GM23338 (cell line): ENCODE measurements at regions not wholly inside any gene's neighbourhood (a gene's known extent, or its start where the extent isn't known, plus 50 kb on each side); places are given as distances from the start of the nearest gene placed in this dataset.

ENCODE experiments used
- CREB1 ChIP-seq: fragments of 250-450 bp; sonication (Bioruptor Pico); IDR thresholded peaks from 2 replicates; pipeline ENCODE4 v1.5.0; 2020; ENCODE audit warnings: low read depth, mild to moderate bottlenecking, moderate library complexity
- EZH2 ChIP-seq: fragments of 200-600 bp; sonication (generic); IDR thresholded peaks from one replicate; pipeline ENCODE4 v1.8.0; 2017; ENCODE audit warnings: antibody characterized with exemption, mild to moderate bottlenecking, low read depth; ENCODE audit not compliant: unreplicated experiment
- EZH2phosphoT487 ChIP-seq: fragments of 200-600 bp; sonication (generic); IDR thresholded peaks from one replicate; pipeline ENCODE4 v1.8.1; 2018; ENCODE audit warnings: antibody characterized with exemption; ENCODE audit not compliant: unreplicated experiment
- JUNB ChIP-seq: IDR thresholded peaks from one replicate; pipeline ENCODE4 v1.6.1; 2016; ENCODE audit warnings: antibody characterized with exemption; ENCODE audit not compliant: unreplicated experiment
- NANOG ChIP-seq: IDR thresholded peaks from 2 replicates; pipeline ENCODE4 v1.6.1; 2016; ENCODE audit warnings: antibody characterized with exemption, borderline replicate concordance
- POLR2AphosphoS5 ChIP-seq: IDR thresholded peaks from 2 replicates; pipeline ENCODE4 v1.6.1; 2016; ENCODE audit warnings: antibody characterized with exemption, low read depth
- REST ChIP-seq: IDR thresholded peaks from one replicate; pipeline ENCODE4 v1.6.1; 2018; ENCODE audit warnings: antibody characterized with exemption; ENCODE audit not compliant: unreplicated experiment
- STAT1 ChIP-seq: IDR thresholded peaks from one replicate; pipeline ENCODE4 v1.6.1; 2016; ENCODE audit warnings: antibody characterized with exemption; ENCODE audit not compliant: unreplicated experiment
- ZNF331 ChIP-seq: fragments of 250-450 bp; sonication (Bioruptor Pico); IDR thresholded peaks from 2 replicates; pipeline ENCODE4 v1.5.0; 2020; ENCODE audit warnings: low read depth, mild to moderate bottlenecking, moderate library complexity
- TF ChIP-seq, protein P1 (sequence below), 2 experiments: fragments of 200-600 bp in 1 of 2; sonication (generic) in 1 of 2; conservative IDR thresholded peaks; 2 replicates each; pipeline versions ENCODE4 v1.5.1 to v1.6.1; 2016 to 2017; ENCODE audit warnings: antibody characterized with exemption in 2 of 2, low read depth in 2 of 2, mild to moderate bottlenecking in 2 of 2, moderate library complexity in 1 of 2

DNA sequence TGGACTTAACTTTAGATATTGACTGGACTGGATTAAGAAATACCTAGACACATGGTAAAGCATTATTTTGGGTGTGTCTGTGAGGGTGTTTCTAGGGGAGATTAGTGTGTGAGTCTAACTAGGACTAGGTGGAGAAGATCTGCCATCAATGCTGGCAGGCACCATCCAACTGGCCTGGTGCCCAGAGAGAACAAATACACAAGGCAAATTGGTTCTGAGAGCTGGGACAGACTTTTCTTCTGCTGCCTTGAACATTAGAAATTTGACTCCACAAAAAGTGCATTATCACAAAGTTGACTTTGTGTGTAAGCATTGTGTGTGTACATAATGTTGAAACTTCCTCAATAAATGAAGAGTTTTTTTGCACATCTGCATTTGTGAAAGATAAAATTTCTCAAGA, 522.1 kb downstream of the SUCLA2 start:
- no peak for TF ChIP-seq EZH2
- TF ChIP-seq POLR2AphosphoS5: no peak
- TF ChIP-seq, protein P1, sequence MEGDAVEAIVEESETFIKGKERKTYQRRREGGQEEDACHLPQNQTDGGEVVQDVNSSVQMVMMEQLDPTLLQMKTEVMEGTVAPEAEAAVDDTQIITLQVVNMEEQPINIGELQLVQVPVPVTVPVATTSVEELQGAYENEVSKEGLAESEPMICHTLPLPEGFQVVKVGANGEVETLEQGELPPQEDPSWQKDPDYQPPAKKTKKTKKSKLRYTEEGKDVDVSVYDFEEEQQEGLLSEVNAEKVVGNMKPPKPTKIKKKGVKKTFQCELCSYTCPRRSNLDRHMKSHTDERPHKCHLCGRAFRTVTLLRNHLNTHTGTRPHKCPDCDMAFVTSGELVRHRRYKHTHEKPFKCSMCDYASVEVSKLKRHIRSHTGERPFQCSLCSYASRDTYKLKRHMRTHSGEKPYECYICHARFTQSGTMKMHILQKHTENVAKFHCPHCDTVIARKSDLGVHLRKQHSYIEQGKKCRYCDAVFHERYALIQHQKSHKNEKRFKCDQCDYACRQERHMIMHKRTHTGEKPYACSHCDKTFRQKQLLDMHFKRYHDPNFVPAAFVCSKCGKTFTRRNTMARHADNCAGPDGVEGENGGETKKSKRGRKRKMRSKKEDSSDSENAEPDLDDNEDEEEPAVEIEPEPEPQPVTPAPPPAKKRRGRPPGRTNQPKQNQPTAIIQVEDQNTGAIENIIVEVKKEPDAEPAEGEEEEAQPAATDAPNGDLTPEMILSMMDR (conservative IDR thresholded peaks at IDR 0.05; ENCODE audit: low read depth in 2 of 2): no peak
- no peak for TF ChIP-seq JUNB
- no peak for TF ChIP-seq REST
- no peak for TF ChIP-seq NANOG
- no peak for TF ChIP-seq CREB1 (CRISPR knock-in tag)
- no peak for TF ChIP-seq EZH2phosphoT487
- no peak for TF ChIP-seq STAT1
- TF ChIP-seq ZNF331 (CRISPR knock-in tag): no peak
